Thoracic aorta (tissue), 2 donors: ENCODE measurements at regions not wholly inside any gene's neighbourhood (a gene's known extent, or its start where the extent isn't known, plus 50 kb on each side); places are given as distances from the start of the nearest gene placed in this dataset.

Experiments
- ATAC-seq: fragments of 150-250 bp; one replicate; pipeline ENCODE4 v1.8.0; 2017; ENCODE audit warnings: low read depth; ENCODE audit not compliant: insufficient number of reproducible peaks, low FRiP score
- DNase-seq: peaks from one replicate; pipeline ENCODE4 v3.0.0-alpha.2; 2020; ENCODE audit warnings: low spot score
- H3K27ac ChIP-seq, 2 donors: fragments of 200-600 bp; sonication (generic); 1 replicate in 1 of 2; 2 replicates in 1 of 2; pipeline ENCODE4 v1.5.1; 2016; ENCODE audit warnings: mild to moderate bottlenecking in 2 of 2, moderate library complexity in 2 of 2
- H3K27me3 ChIP-seq: fragments of 200-600 bp; sonication (generic); replicated peaks from 2 replicates; pipeline ENCODE4 v1.6.0; 2016; ENCODE audit warnings: mild to moderate bottlenecking; ENCODE audit not compliant: insufficient read depth
- H3K36me3 ChIP-seq: fragments of 200-600 bp; sonication (generic); one replicate; pipeline ENCODE4 v1.5.1; 2016
- H3K4me1 ChIP-seq, 2 donors: fragments of 200-600 bp; sonication (generic); 1 replicate in 1 of 2; 2 replicates in 1 of 2; pipeline versions ENCODE4 v1.5.1 to v1.6.0; 2016; ENCODE audit warnings: low read depth in 2 of 2, mild to moderate bottlenecking in 1 of 2; ENCODE audit not compliant: control insufficient read depth in 1 of 2
- H3K4me3 ChIP-seq: fragments of 200-600 bp; sonication (generic); 2 replicates; pipeline ENCODE4 v1.5.1; 2016; ENCODE audit warnings: mild to moderate bottlenecking
- H3K9me3 ChIP-seq: fragments of 200-600 bp; sonication (generic); 2 replicates; pipeline ENCODE4 v1.5.1; 2016
- CTCF ChIP-seq: fragments of 200-600 bp; sonication (generic); IDR thresholded peaks from one replicate; pipeline ENCODE4 v1.5.1; 2019; ENCODE audit warnings: antibody characterized with exemption

- H3K9me3 ChIP-seq: no peaks in the 10 kb centered on the region
- no peak overlapping the region for H3K4me3 ChIP-seq
- ATAC-seq: no peak
- no peak for DNase-seq
- no peaks in the 10 kb centered on the region for H3K36me3 ChIP-seq
- TF ChIP-seq CTCF: no peak
- H3K27me3 ChIP-seq: no peaks in the 10 kb centered on the region
- H3K4me1 ChIP-seq: no peaks in the 10 kb centered on the region
- no peak overlapping the region for H3K27ac ChIP-seq
These were observed 93.6 kb upstream of the ATP2B2 start for GRCh38 chr3:10599017-10599416.

GRCh38 chr3:10599444-10599843 is 94.1 kb upstream of the ATP2B2 start:
- Histone ChIP-seq H3K4me1 (no peaks in the 10 kb centered on the region), H3K27ac (no peak overlapping the region), H3K27me3 (no peaks in the 10 kb centered on the region), H3K4me3 (no peak overlapping the region), H3K9me3 (no peaks in the 10 kb centered on the region), H3K36me3 (no peaks in the 10 kb centered on the region)
- no peak for DNase-seq
- TF ChIP-seq CTCF: no peak
- no peak for ATAC-seq

- ATAC-seq (no peak), DNase-seq (no peak)
- H3K27ac ChIP-seq: no peak overlapping the region
- no peak for TF ChIP-seq CTCF
- H3K9me3 ChIP-seq: no peaks in the 10 kb centered on the region
- H3K36me3 ChIP-seq: no peaks in the 10 kb centered on the region
- no peaks in the 10 kb centered on the region for H3K4me1 ChIP-seq
- no peaks in the 10 kb centered on the region for H3K27me3 ChIP-seq
- H3K4me3 ChIP-seq: no peak overlapping the region
These were observed 94.9 kb upstream of the ATP2B2 start for GRCh38 chr3:10600296-10600714.

- H3K4me3 ChIP-seq: no peak overlapping the region
- ATAC-seq (no peak), DNase-seq (no peak)
- H3K9me3 ChIP-seq: no peaks in the 10 kb centered on the region
- H3K27me3 ChIP-seq: no peaks in the 10 kb centered on the region
- no peak overlapping the region for H3K27ac ChIP-seq
- TF ChIP-seq CTCF: no peak
- no peaks in the 10 kb centered on the region for H3K36me3 ChIP-seq
- H3K4me1 ChIP-seq: no peaks in the 10 kb centered on the region
These were observed 95.3 kb upstream of the ATP2B2 start for GRCh38 chr3:10600726-10601125.

GRCh38 chr3:10601151-10601856 is 95.9 kb upstream of the ATP2B2 start:
- ATAC-seq: no peak
- Histone ChIP-seq H3K4me3 (no peak overlapping the region), H3K27ac (no peak overlapping the region), H3K4me1 (no peaks in the 10 kb centered on the region), H3K27me3 (no peaks in the 10 kb centered on the region), H3K9me3 (no peaks in the 10 kb centered on the region), H3K36me3 (no peaks in the 10 kb centered on the region)
- no peak for TF ChIP-seq CTCF
- no peak for DNase-seq
